Aorta (tissue), 5 donors: ENCODE measurements at regions not wholly inside any gene's neighbourhood (a gene's known extent, or its start where the extent isn't known, plus 50 kb on each side); places are given as distances from the start of the nearest gene placed in this dataset.

Experiments
- ATAC-seq: fragments of 200-7000 bp; cut with Tn5 transposase; one replicate; pipeline ENCODE4 v1.9.1; 2022; ENCODE audit warnings: moderate library complexity; ENCODE audit not compliant: low FRiP score
- DNase-seq, 2 donors: peaks; one replicate each; pipeline ENCODE4 v3.0.0-alpha.2; 2020
- H3K27ac ChIP-seq, 2 donors: one replicate each; pipeline ENCODE4 v1.5.1; 2013; ENCODE audit warnings: low read length in 2 of 2, mild to moderate bottlenecking in 2 of 2, moderate library complexity in 2 of 2, control low read depth in 1 of 2, inconsistent platforms in 1 of 2, low read depth in 1 of 2
- H3K27me3 ChIP-seq, 2 donors: one replicate each; pipeline ENCODE4 v1.6.1; 2013; ENCODE audit warnings: control low read depth in 1 of 2, low read length in 1 of 2, mild to moderate bottlenecking in 1 of 2, moderate library complexity in 1 of 2; ENCODE audit not compliant: insufficient read depth in 2 of 2, control insufficient read depth in 1 of 2
- H3K36me3 ChIP-seq, 2 donors: one replicate each; pipeline ENCODE4 v1.6.1; 2013; ENCODE audit warnings: control low read depth in 1 of 2, low read length in 1 of 2, mild to moderate bottlenecking in 1 of 2; ENCODE audit not compliant: insufficient read depth in 2 of 2, control insufficient read depth in 1 of 2
- H3K4me1 ChIP-seq, 2 donors: one replicate each; pipeline ENCODE4 v1.6.1; 2013; ENCODE audit warnings: low read length in 2 of 2, control low read depth in 1 of 2, mild to moderate bottlenecking in 1 of 2, moderate library complexity in 1 of 2; ENCODE audit not compliant: insufficient read depth in 2 of 2, control insufficient read depth in 1 of 2
- H3K4me3 ChIP-seq, 2 donors: one replicate each; pipeline ENCODE4 v1.5.1; 2013; ENCODE audit warnings: low read length in 2 of 2, control low read depth in 1 of 2, mild to moderate bottlenecking in 1 of 2
- H3K9me3 ChIP-seq: one replicate; pipeline ENCODE4 v1.6.1; 2013; ENCODE audit warnings: mild to moderate bottlenecking, low read length; ENCODE audit not compliant: control insufficient read depth
- WGBS, 2 donors: extraction: QIAGEN DNeasy Blood & Tissue Kit; methylation state at CpG; one replicate each; pipeline ENCODE4 v1.1.7; 2013; 5-methylcytosine and 5-hydroxymethylcytosine counted together
- intact Hi-C, 2 donors: fragments of 100-400 bp; cut with DNase I; formaldehyde crosslinking; loops; one replicate each; pipeline versions ENCODE4 v1.14.2 to v1.15.0; 2022
- donor health status: healthy with polysubstance abuse.
- donor health status: Bipolar disorder and iron deficiency.
- donor health status: DM: no; HTN: no; CAD: no.
- donor health status: DM: no; HTN: no; CAD: no.
- donor health status: DM: yes; HTN: yes; CAD: no.

GRCh38 chr3:66095295-66096001 lies 56.7 kb upstream of the MAGI1 start:
- no peak overlapping the region for H3K4me3 ChIP-seq
- 69 to 71% methylated on average over 5 of the region's 5 CpGs for WGBS, 2 donors
- DNase-seq, result no peak
- intact Hi-C loops, result no loop called here
- no peaks in the 10 kb centered on the region for H3K9me3 ChIP-seq
- H3K4me1 ChIP-seq, result peaks cover 0 to 2% of the 10 kb centered on the region in 2 donors
- no peaks in the 10 kb centered on the region for H3K36me3 ChIP-seq
- H3K27ac ChIP-seq, result no peak overlapping the region
- no peaks in the 10 kb centered on the region for H3K27me3 ChIP-seq
- ATAC-seq, result no peak

GRCh38 chr3:66093981-66094380 lies 55.3 kb upstream of the MAGI1 start:
- intact Hi-C loops, result no loop called here
- no peak for ATAC-seq
- 93 to 95% methylated on average over 4 of the region's 4 CpGs for WGBS, 2 donors
- Histone ChIP-seq H3K9me3 (no peaks in the 10 kb centered on the region), H3K4me3 (no peak overlapping the region), H3K4me1 (peaks cover 0 to 2% of the 10 kb centered on the region in 2 donors), H3K27ac (no peak overlapping the region), H3K27me3 (no peaks in the 10 kb centered on the region), H3K36me3 (no peaks in the 10 kb centered on the region)
- DNase-seq, result no peak

- Histone ChIP-seq H3K27me3 (no peaks in the 10 kb centered on the region), H3K9me3 (no peaks in the 10 kb centered on the region), H3K4me3 (no peak overlapping the region), H3K36me3 (no peaks in the 10 kb centered on the region), H3K27ac (no peak overlapping the region), H3K4me1 (no peaks in the 10 kb centered on the region)
- intact Hi-C loops, result no loop called here
- WGBS, 2 donors, result 65 to 66% methylated on average over 10 of the region's 10 CpGs
- ATAC-seq (no peak), DNase-seq (no peak)
These were observed 53.7 kb upstream of the MAGI1 start for GRCh38 chr3:66092175-66092995.
